GM12892 (cell line): ENCODE measurements at regions not wholly inside any gene's neighbourhood (a gene's known extent, or its start where the extent isn't known, plus 50 kb on each side); places are given as distances from the start of the nearest gene placed in this dataset.
"Not testable (repeated sequence)": the region's sequence is repeated elsewhere in the genome, so short reads cannot be mapped to it uniquely, and the experiment has no call there.

Source experiments
- POLR2A ChIP-seq: IDR thresholded peaks from 2 replicates; pipeline ENCODE4 v1.6.1; 2011; ENCODE audit warnings: low read depth, low read length, control low read depth
- POLR2AphosphoS5 ChIP-seq: IDR thresholded peaks from 2 replicates; pipeline ENCODE4 v1.6.1; 2011; ENCODE audit warnings: low read depth, low read length, control low read depth

DNA sequence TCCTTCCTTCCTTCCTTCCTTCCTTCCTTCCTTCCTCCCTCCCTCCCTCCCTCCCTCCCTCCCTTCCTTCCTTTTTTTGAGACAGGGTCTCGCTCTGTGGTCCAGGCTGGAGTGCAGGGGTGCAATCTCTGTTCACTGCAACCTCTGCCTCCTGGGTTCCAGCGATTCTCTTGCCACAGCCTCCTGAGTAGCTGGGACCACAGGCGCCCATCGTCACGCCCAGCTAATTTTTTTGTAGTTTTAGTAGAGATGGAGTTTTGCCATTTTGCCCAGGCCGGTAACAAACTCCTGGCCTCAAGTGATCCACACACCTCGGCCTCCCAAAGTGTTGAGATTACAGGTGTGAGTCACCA is 50.9 kb downstream of the SMIM38 start:
- not testable (repeated sequence) for TF ChIP-seq POLR2A, POLR2AphosphoS5
